ENCODE measurements at regions not wholly inside any gene's neighbourhood (a gene's known extent, or its start where the extent isn't known, plus 50 kb on each side); places are given as distances from the start of the nearest gene placed in this dataset.
"Not testable (repeated sequence)": the region's sequence is repeated elsewhere in the genome, so short reads cannot be mapped to it uniquely, and the experiment has no call there.

- no peak for DNase-seq
Measured at GRCh38 chr15:95021816-95022215, 790.5 kb downstream of the MCTP2 start.

- no peak for DNase-seq
Measured at GRCh38 chr15:95024351-95024750, 793.0 kb downstream of the MCTP2 start.

DNA sequence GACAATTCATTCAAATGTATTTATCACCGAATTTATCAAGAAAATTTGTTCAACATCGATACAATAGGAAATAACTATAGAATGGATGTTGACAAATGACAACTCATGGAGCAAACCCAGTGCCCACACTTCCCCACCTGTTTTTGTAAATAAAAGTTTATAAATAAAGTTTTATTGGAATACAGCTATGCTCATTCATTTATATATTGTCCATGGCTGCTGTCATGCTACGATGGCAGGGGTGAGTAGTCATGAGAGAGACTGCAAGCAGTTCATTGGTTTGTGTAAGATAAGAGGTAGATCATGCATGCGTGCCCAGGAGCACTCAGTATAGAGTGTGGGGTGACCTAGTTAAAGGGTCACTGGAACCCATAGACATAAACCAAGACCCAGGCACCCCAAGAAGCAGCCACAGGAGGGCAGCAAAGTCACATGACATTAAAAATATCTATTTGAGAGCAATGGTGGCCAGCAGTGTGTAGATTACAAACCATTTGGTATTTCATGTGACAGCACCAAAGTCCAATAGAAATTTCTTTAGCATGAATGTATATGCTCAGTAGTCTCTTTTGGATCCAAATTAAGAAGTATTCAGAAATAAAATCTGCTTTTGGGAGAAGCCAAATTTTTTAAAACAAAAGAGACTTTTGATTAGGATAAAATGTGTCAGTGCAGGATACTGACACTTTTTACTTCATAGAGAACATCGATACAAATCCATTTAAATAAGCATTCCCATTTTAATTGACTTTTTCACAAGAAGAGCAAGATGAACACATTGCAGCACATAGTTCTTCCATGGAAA is 794.8 kb downstream of the MCTP2 start:
- no peak for DNase-seq

- DNase-seq = no peak
Measured at GRCh38 chr15:95027981-95028380, 796.6 kb downstream of the MCTP2 start.

DNA sequence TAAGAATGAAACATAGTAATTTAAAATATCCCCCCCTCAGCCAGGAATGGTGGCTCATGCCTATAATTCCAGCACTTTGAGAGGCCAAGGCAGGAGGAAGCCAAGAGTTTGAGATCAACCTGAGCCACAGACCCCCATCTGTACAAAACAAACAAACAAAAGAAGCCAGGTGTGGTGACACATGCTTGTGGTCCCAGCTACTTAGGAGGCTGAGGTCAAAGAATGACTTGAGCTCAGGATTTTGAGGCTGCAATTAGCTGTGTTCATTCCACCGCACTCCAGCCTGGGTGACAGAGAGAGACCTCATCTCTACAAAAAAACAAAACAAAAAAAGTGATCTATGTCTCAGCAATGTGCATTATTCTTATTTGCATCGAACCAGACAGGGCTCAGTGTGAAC is 800.8 kb downstream of the MCTP2 start:
- no peak for DNase-seq

DNA sequence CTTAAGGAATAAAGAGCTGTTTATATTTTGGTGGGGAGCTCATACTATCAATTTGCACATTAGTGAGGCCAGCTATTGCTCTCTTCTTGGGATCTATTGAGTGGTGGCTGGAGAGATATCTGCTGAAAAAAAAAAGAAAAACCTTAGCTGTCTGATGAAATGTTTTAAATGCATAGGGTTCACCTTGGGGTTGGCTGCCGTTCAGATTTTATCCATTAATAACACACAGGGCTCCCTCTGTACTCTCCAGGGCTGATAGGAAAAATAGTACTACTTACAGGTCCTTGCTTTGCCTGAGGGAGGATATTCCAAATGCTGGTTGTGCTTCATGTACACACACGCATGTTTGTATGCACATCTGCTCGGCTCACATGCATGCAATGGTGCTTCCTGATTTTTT is 803.7 kb downstream of the MCTP2 start:
- no peak for DNase-seq

- DNase-seq = no peak
Measured at GRCh38 chr15:95041297-95041696, 809.9 kb downstream of the MCTP2 start.

DNA sequence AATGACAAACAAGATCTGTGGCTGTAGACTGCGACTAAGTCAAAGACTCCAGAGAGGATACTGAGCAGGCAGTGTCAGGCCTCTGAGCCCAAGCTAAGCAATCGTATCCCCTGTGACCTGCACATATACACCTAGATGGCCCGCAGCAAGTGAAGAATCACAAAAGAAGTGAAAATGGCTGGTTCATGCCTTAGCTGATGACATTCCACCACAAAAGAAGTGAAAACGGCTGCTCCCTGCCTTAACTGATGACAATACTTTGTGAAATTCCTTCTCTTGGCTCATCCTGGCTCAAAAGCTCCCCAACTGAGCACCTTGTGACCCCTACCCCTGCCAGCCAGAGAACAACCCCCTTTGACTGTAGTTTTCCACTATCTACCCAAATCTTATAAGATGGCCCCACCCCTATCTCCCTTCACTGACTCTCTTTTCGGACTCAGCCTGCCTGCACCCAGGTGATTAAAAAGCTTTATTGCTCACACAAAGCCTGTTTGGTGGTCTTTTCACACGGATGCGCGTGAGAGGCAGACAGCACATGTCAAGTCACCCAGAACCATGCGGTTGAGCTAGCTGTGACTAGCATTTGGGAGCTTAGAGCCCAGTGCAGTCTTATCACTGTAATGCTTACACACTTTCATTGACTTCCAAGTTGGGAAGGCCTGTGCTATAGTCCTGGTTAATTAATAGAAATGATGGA is 812.0 kb downstream of the MCTP2 start:
- not testable (repeated sequence) for DNase-seq

- no peak for DNase-seq
Measured at GRCh38 chr15:95043933-95044313, 812.6 kb downstream of the MCTP2 start.

DNA sequence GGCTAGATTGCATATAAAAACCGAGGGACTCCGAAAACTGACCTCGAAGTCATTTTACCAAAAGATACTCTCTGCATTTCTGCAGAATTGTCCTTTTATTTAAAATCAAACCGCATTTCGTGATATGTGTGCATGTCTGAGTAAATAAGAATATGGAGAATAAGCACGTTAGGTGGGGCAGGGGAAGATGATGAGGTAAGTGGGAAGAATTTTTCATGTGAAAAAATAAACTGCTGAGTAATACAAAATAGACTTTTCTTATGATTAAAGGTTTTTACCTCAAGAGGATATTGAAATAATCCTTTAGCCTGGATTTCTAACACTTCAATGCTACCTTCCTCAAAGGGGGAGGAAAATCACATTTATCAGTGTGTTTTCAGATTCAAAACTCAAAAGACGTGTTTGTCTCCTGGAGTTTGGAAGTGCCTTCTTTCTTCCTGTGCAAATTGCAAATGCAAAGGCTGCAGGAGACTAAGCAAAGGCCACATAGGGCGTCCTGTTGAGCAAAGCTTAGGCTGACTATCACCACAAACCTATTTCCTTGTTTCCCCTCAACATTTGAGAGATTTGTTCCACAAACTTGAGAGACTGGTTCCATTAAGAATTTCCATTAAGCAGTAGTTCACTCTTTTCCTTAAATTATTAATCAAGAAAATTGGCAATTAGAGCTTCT is 813.5 kb downstream of the MCTP2 start:
- no peak for DNase-seq

GRCh38 chr15:95051861-95052260 is 820.5 kb downstream of the MCTP2 start:
- DNase-seq = no peak

DNA sequence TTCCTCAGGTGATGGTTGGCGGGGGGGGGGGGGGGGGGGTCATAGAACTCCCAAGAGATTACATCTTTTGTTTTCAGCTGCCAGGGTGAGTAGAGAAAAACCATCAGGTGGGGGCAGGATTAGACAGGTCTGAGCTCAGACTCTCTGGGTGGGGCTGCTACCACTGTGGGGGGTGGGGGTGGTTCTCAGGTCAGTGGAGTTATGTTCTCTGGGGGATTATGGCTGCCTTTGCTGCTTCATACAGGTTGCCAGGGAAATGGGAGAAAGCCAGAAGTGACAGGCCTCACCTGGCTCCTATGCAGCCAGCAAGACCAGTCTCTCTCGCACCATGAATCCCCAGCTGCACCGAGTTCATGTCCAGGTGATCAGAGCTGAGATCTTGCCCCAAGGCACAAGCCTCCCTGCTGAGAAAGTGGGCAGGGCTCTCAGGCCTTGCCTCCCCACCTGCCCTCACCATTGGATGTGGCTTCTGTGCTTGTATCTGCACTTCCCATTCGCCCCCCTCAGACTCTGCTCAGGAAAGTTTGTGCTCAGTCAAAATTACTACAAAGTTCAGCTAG is 828.1 kb downstream of the MCTP2 start:
- no peak for DNase-seq

- DNase-seq = no peak
Measured at GRCh38 chr15:95068701-95069521, 837.5 kb downstream of the MCTP2 start.

- no peak for DNase-seq
Measured at GRCh38 chr15:95075792-95076677, 844.7 kb downstream of the MCTP2 start.

DNA sequence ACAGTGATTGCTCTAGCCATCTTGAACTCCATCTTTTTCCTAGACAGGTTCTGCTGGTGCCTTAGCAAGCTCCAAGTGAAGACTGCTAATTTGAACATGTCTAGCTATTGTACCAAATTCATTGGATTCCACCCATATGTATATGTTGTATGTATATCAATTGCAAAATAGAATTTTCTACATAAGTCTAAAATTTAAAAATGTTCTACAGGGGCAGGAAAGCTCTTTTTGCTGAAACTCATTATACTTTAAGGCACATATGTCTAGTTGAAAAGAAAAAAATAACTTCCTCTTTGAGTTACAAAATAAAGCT is 845.3 kb downstream of the MCTP2 start:
- no peak for DNase-seq

GRCh38 chr15:95078003-95078402 is 846.6 kb downstream of the MCTP2 start:
- DNase-seq = no peak

- DNase-seq = not testable (repeated sequence)
Measured at GRCh38 chr15:95080228-95080627, 848.9 kb downstream of the MCTP2 start.

- no peak for DNase-seq
Measured at GRCh38 chr15:95085056-95085455, 853.7 kb downstream of the MCTP2 start.

DNA sequence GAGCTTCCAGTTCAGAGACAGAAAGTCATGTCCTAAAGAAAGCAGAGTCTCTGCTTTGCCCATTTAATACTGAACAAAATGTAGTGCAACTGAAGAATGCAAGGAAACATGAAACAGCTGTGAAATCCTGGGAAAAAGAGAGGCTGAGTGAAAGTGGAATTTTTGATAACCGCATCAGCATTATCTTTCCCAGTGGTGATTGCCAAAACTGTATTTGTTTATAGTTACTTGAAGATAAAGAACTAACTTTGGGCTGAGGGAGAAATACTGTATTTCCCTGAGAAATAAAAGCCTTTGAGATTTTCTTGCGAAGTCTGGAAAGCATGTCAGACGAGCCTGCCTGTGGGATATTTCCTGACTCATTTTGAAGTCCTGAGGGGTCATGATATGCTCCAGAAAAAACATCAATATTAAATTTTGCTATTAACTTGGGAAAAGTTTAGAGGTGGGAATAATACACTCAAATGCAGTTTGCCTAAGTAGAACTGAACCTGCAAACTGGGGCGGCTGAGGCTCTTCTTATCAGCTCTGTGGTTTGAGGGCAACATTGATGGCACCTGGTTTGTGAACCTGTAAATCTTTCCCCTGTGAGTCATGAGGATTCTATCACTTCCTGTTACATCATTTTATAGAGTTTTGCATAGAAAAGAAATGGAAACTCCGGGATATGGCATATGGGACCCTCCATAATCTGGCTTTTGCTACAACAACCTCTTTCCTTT is 855.3 kb downstream of the MCTP2 start:
- DNase-seq = no peak

- no peak for DNase-seq
Measured at GRCh38 chr15:95087253-95087609, 855.9 kb downstream of the MCTP2 start.

GRCh38 chr15:95091444-95091843 is 860.1 kb downstream of the MCTP2 start:
- no peak for DNase-seq

All from NCI-H2171 (cell line).